CD14-positive monocyte (primary cell): ENCODE measurements at regions not wholly inside any gene's neighbourhood (a gene's known extent, or its start where the extent isn't known, plus 50 kb on each side); places are given as distances from the start of the nearest gene placed in this dataset.

Experiments used
- DNase-seq, 3 donors: peaks; one replicate each; pipeline ENCODE4 v3.0.0-alpha.2; 2011 to 2022
- H2AFZ ChIP-seq: 2 replicates; pipeline ENCODE4 v1.6.0; 2012; ENCODE audit warnings: mild to moderate bottlenecking, low read depth, low read length, inconsistent platforms; ENCODE audit not compliant: insufficient read depth, poor library complexity, severe bottlenecking
- H3K27ac ChIP-seq, 2 donors: 1 replicate in 1 of 2; 2 replicates in 1 of 2; pipeline ENCODE4 v1.5.1; 2012 to 2013; ENCODE audit warnings: low read length in 2 of 2, control low read depth in 1 of 2, inconsistent platforms in 1 of 2, low read depth in 1 of 2, mild to moderate bottlenecking in 1 of 2
- H3K27me3 ChIP-seq, 2 donors: one replicate each; pipeline versions ENCODE4 v1.6.0 to v1.6.1; 2011 to 2013; ENCODE audit warnings: low read length in 2 of 2; ENCODE audit not compliant: control insufficient read depth in 2 of 2, insufficient read depth in 2 of 2
- H3K36me3 ChIP-seq, 2 donors: replicated peaks in 1 of 2; 1 replicate in 1 of 2; 2 replicates in 1 of 2; pipeline versions ENCODE4 v1.5.1 to v1.6.1; 2012 to 2013; ENCODE audit warnings: low read length in 2 of 2, control low read depth in 1 of 2, inconsistent platforms in 1 of 2, mild to moderate bottlenecking in 1 of 2; ENCODE audit not compliant: insufficient read depth in 2 of 2, control insufficient read depth in 1 of 2
- H3K4me1 ChIP-seq, 2 donors: 1 replicate in 1 of 2; 2 replicates in 1 of 2; pipeline versions ENCODE4 v1.5.1 to v1.6.1; 2012 to 2013; ENCODE audit warnings: low read length in 2 of 2, control low read depth in 1 of 2, inconsistent platforms in 1 of 2, mild to moderate bottlenecking in 1 of 2, moderate library complexity in 1 of 2; ENCODE audit not compliant: insufficient read depth in 2 of 2, control insufficient read depth in 1 of 2
- H3K4me2 ChIP-seq: replicated peaks from 2 replicates; pipeline ENCODE3; 2012; ENCODE audit warnings: low read length, moderate library complexity, mild to moderate bottlenecking; ENCODE audit not compliant: poor library complexity, severe bottlenecking; ENCODE audit errors: extremely low read depth
- H3K4me3 ChIP-seq, 3 experiments: fragments of 200-600 bp in 1 of 3; sonication (generic) in 1 of 3; replicated peaks in 1 of 3; 1 replicate in 2 of 3; 2 replicates in 1 of 3; pipeline ENCODE4 v1.5.1; 2011 to 2013; ENCODE audit warnings: low read length in 3 of 3, mild to moderate bottlenecking in 3 of 3, control low read depth in 2 of 3, low read depth in 2 of 3, inconsistent platforms in 1 of 3, moderate library complexity in 1 of 3
- H3K79me2 ChIP-seq: 2 replicates; pipeline ENCODE4 v1.6.0; 2012; ENCODE audit warnings: mild to moderate bottlenecking, control low read depth, inconsistent platforms, low read length, moderate library complexity; ENCODE audit not compliant: insufficient read depth
- H3K9ac ChIP-seq: 2 replicates; pipeline ENCODE4 v1.6.0; 2017; ENCODE audit warnings: low read length, mild to moderate bottlenecking; ENCODE audit not compliant: insufficient read depth, poor library complexity, severe bottlenecking
- H3K9me3 ChIP-seq, 2 donors: replicated peaks in 1 of 2; 1 replicate in 1 of 2; 2 replicates in 1 of 2; pipeline versions ENCODE4 v1.5.1 to v1.6.1; 2012 to 2013; ENCODE audit warnings: low read length in 2 of 2, control low read depth in 1 of 2; ENCODE audit not compliant: control insufficient read depth in 1 of 2, insufficient read depth in 1 of 2
- H4K20me1 ChIP-seq: 2 replicates; pipeline ENCODE4 v1.6.0; 2012; ENCODE audit warnings: mild to moderate bottlenecking, low read length, control low read depth, moderate library complexity; ENCODE audit not compliant: insufficient read depth
- H3K27ac Mint-ChIP-seq, 7 donors: one replicate each; pipeline ENCODE4 v1.8.0; 2020; ENCODE audit warnings: mild to moderate bottlenecking in 7 of 7, mixed read lengths in 7 of 7, moderate library complexity in 6 of 7, inconsistent platforms in 2 of 7
- H3K27me3 Mint-ChIP-seq, 3 donors: one replicate each; pipeline ENCODE4 v1.8.0; 2021 to 2022; ENCODE audit warnings: low read depth in 3 of 3, mild to moderate bottlenecking in 3 of 3, mixed read lengths in 3 of 3, moderate library complexity in 3 of 3, inconsistent platforms in 1 of 3
- H3K36me3 Mint-ChIP-seq, 2 donors: one replicate each; pipeline ENCODE4 v1.8.0; 2020; ENCODE audit warnings: mixed read lengths in 2 of 2, inconsistent platforms in 1 of 2, mild to moderate bottlenecking in 1 of 2
- H3K4me1 Mint-ChIP-seq: one replicate; pipeline ENCODE4 v1.8.0; 2020; ENCODE audit warnings: mild to moderate bottlenecking, mixed read lengths
- H3K4me3 Mint-ChIP-seq, 2 donors: one replicate each; pipeline ENCODE4 v1.8.0; 2020; ENCODE audit warnings: mild to moderate bottlenecking in 2 of 2, mixed read lengths in 2 of 2, moderate library complexity in 1 of 2
- H3K9me3 Mint-ChIP-seq, 7 donors: one replicate each; pipeline ENCODE4 v1.8.0; 2020 to 2022; ENCODE audit warnings: mixed read lengths in 7 of 7, mild to moderate bottlenecking in 6 of 7, moderate library complexity in 6 of 7, inconsistent platforms in 2 of 7
- WGBS: methylation state at CpG from one replicate; pipeline ENCODE4 v1.1.5; 2013; ENCODE audit warnings: missing lambda C conversion rate; ENCODE audit not compliant: insufficient coverage; 5-methylcytosine and 5-hydroxymethylcytosine counted together
- intact Hi-C, 2 donors: fragments of 100-400 bp; cut with micrococcal nuclease; formaldehyde crosslinking; loops; one replicate each; pipeline versions ENCODE4 v1.15.0 to v1.15.1; 2023
- TF ChIP-seq, protein P1 (sequence below): fragments of 200-600 bp; IDR thresholded peaks from one replicate; pipeline ENCODE4 v1.8.0; 2022; ENCODE audit warnings: antibody characterized with exemption, mild to moderate bottlenecking

DNA sequence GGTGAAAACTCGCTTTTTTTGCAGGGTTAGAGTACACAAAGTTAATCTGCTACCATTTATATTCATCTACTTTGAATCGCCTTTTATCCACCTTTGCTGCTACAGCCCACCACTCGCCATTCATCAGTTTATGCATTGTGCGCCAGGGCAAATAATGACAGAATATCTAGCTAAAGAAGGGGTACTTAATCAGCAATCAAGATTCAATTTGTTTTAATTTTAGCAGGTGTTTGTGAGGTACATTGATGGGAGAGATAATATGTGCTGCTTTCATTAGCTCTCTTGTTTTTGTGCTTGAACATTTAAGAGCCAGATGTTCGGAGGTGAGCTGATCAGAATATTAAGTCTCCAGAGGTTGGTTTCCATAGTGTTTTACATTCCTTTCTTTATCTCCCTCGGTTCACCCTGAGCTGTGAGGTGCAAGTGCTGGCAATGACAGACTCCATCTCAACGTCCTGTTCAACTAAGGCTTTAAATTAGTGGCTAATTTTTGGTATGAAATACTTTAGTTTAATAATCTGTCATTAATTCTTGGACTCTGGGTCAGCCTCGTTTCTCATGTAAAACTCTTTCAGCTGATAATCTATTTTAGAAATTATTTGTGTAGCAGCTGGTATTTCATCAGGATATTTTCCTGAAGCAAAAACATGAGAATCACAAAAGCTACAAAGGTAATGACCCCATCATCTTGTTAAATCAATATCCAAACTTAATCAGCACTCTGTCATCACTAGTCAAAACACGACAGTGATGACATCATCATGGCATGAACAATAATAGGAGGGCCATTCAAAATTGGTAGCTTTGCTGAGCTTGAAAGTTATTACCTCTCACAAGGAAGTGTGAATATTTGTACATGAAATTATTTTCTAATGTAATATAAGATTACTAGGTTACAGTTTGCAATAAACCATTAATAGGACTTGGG is 479.9 kb upstream of the FANCL start:
- no peaks in the 10 kb centered on the region for H3K36me3 Mint-ChIP-seq
- no peak overlapping the region for H2AFZ ChIP-seq

DNA sequence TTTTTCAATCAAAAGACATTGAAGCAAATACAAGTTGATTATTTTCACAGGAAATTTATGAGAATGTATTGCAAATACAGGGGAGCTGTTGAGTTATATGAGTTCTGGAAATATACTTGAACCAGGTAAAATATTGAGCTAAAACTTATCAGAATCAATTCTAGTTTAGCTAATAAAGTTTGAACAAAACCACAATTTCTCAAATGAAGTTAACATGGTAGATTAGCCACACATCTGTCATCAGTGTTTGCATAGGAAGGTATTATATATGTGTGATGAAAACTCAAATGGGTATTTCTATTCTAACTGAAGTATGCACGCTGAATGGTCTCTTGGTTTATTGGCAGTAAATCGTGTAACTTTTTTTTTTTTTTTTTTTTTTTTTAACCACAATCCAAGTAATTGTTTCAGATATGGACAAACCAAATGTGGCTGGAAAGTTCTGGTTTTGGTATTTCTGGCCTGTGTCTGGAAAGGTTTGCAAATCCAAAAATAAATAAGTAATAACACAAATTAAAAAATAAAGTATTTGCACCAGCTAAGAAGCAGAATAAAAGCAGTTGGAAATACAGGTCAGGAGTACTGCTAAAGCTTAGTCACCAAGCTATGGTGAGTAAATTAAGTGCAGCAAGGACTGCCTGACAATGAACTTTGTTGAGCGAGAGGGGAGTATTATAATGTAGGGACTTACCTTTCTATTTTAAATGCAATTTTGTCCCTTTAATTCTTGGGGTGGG is 479.1 kb upstream of the FANCL start:
- Mint-ChIP-seq H3K9me3 (no peaks in the 10 kb centered on the region), H3K27me3 (peaks cover 0 to 1% (median 0%) of the 10 kb centered on the region in 3 donors), H3K4me1 (peaks cover 3% of the 10 kb centered on the region), H3K4me3 (no peak overlapping the region), H3K27ac (no peak overlapping the region), H3K36me3 (no peaks in the 10 kb centered on the region)
- Histone ChIP-seq H3K27me3 (no peaks in the 10 kb centered on the region), H3K27ac (no peak overlapping the region), H4K20me1 (no peaks in the 10 kb centered on the region), H3K9ac (no peak overlapping the region), H3K4me2 (no peak overlapping the region), H3K4me1 (no peaks in the 10 kb centered on the region), H3K9me3 (no peaks in the 10 kb centered on the region), H2AFZ (no peak overlapping the region), H3K79me2 (no peaks in the 10 kb centered on the region), H3K4me3 (no peak overlapping the region), H3K36me3 (no peaks in the 10 kb centered on the region)
- DNase-seq, result no peak
- intact Hi-C loops, result no loop called here
- TF ChIP-seq, protein P1, sequence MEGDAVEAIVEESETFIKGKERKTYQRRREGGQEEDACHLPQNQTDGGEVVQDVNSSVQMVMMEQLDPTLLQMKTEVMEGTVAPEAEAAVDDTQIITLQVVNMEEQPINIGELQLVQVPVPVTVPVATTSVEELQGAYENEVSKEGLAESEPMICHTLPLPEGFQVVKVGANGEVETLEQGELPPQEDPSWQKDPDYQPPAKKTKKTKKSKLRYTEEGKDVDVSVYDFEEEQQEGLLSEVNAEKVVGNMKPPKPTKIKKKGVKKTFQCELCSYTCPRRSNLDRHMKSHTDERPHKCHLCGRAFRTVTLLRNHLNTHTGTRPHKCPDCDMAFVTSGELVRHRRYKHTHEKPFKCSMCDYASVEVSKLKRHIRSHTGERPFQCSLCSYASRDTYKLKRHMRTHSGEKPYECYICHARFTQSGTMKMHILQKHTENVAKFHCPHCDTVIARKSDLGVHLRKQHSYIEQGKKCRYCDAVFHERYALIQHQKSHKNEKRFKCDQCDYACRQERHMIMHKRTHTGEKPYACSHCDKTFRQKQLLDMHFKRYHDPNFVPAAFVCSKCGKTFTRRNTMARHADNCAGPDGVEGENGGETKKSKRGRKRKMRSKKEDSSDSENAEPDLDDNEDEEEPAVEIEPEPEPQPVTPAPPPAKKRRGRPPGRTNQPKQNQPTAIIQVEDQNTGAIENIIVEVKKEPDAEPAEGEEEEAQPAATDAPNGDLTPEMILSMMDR, result no peak
- WGBS, result no CpG with 5 or more reads among the region's 3 CpGs

More for the DNA sequence above, 479.9 kb upstream of the FANCL start:
- H3K9me3 ChIP-seq, result no peaks in the 10 kb centered on the region
- no peak overlapping the region for H3K27ac Mint-ChIP-seq
- H3K4me3 Mint-ChIP-seq, result no peak overlapping the region
- no peaks in the 10 kb centered on the region for H3K9me3 Mint-ChIP-seq
- H3K4me1 Mint-ChIP-seq, result peaks cover 3% of the 10 kb centered on the region
- H3K9ac ChIP-seq, result no peak overlapping the region
- H3K27ac ChIP-seq, result no peak overlapping the region
- H3K36me3 ChIP-seq, result no peaks in the 10 kb centered on the region
- no peak overlapping the region for H3K4me3 ChIP-seq
- H3K27me3 Mint-ChIP-seq, result peaks cover 0 to 1% (median 0%) of the 10 kb centered on the region in 3 donors
- intact Hi-C loops, result no loop called here
- no peaks in the 10 kb centered on the region for H4K20me1 ChIP-seq
- TF ChIP-seq, protein P1, result no peak
- no CpG with 5 or more reads among the region's 9 CpGs for WGBS
- no peaks in the 10 kb centered on the region for H3K79me2 ChIP-seq
- DNase-seq, result no peak
- no peaks in the 10 kb centered on the region for H3K4me1 ChIP-seq
- H3K27me3 ChIP-seq, result no peaks in the 10 kb centered on the region
- no peak overlapping the region for H3K4me2 ChIP-seq
